ENCODE measurements at regions not wholly inside any gene's neighbourhood (a gene's known extent, or its start where the extent isn't known, plus 50 kb on each side); places are given as distances from the start of the nearest gene placed in this dataset.

DNA sequence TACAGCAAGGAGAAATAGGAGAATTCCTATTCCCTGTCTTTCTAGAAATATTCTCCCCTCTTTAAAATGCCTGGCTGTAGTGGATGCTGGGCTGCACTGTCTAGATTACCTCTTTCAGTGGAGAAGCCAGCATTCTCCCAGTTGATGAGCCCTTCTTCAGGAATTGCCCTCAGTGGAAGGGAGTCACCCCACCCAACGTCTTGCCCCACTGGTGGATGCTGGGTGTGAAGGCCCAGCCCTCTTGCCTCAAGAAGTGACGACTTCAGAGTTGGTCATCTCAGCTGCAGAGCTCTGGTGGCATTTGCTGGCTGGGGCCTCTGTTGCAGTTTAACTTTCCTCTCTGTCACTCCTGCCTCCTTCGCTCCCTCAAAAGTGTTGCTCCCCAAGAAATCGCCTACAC, 248.2 kb downstream of the ATG4C start:
- DNase-seq (ENCODE audit: low read depth in 1 of 2, low spot score in 1 of 2): no peak
- Histone ChIP-seq H3K4me3 (replicated peaks; ENCODE audit: insufficient read depth, low read length) (no peak overlapping the region), H3K27ac (replicated peaks) (no peak overlapping the region), H3K27me3 (ENCODE audit: insufficient read depth, poor library complexity, severe bottlenecking) (no peaks in the 10 kb centered on the region)
- no peak for TF ChIP-seq GABPA (IDR thresholded peaks at IDR 0.05; ENCODE audit: low read depth)
- TF ChIP-seq, protein P1, sequence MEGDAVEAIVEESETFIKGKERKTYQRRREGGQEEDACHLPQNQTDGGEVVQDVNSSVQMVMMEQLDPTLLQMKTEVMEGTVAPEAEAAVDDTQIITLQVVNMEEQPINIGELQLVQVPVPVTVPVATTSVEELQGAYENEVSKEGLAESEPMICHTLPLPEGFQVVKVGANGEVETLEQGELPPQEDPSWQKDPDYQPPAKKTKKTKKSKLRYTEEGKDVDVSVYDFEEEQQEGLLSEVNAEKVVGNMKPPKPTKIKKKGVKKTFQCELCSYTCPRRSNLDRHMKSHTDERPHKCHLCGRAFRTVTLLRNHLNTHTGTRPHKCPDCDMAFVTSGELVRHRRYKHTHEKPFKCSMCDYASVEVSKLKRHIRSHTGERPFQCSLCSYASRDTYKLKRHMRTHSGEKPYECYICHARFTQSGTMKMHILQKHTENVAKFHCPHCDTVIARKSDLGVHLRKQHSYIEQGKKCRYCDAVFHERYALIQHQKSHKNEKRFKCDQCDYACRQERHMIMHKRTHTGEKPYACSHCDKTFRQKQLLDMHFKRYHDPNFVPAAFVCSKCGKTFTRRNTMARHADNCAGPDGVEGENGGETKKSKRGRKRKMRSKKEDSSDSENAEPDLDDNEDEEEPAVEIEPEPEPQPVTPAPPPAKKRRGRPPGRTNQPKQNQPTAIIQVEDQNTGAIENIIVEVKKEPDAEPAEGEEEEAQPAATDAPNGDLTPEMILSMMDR (IDR thresholded peaks at IDR 0.05; ENCODE audit: insufficient read depth, low read length): no peak
- TF ChIP-seq, protein P2, sequence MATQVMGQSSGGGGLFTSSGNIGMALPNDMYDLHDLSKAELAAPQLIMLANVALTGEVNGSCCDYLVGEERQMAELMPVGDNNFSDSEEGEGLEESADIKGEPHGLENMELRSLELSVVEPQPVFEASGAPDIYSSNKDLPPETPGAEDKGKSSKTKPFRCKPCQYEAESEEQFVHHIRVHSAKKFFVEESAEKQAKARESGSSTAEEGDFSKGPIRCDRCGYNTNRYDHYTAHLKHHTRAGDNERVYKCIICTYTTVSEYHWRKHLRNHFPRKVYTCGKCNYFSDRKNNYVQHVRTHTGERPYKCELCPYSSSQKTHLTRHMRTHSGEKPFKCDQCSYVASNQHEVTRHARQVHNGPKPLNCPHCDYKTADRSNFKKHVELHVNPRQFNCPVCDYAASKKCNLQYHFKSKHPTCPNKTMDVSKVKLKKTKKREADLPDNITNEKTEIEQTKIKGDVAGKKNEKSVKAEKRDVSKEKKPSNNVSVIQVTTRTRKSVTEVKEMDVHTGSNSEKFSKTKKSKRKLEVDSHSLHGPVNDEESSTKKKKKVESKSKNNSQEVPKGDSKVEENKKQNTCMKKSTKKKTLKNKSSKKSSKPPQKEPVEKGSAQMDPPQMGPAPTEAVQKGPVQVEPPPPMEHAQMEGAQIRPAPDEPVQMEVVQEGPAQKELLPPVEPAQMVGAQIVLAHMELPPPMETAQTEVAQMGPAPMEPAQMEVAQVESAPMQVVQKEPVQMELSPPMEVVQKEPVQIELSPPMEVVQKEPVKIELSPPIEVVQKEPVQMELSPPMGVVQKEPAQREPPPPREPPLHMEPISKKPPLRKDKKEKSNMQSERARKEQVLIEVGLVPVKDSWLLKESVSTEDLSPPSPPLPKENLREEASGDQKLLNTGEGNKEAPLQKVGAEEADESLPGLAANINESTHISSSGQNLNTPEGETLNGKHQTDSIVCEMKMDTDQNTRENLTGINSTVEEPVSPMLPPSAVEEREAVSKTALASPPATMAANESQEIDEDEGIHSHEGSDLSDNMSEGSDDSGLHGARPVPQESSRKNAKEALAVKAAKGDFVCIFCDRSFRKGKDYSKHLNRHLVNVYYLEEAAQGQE (IDR thresholded peaks at IDR 0.05; ENCODE audit: insufficient replicate concordance, low read depth): no peak
- no peak for TF ChIP-seq POLR2AphosphoS5 (IDR thresholded peaks at IDR 0.05; ENCODE audit: low read depth)
- TF ChIP-seq SPI1 (IDR thresholded peaks at IDR 0.05; ENCODE audit: borderline replicate concordance, low read depth): no peak

DNA sequence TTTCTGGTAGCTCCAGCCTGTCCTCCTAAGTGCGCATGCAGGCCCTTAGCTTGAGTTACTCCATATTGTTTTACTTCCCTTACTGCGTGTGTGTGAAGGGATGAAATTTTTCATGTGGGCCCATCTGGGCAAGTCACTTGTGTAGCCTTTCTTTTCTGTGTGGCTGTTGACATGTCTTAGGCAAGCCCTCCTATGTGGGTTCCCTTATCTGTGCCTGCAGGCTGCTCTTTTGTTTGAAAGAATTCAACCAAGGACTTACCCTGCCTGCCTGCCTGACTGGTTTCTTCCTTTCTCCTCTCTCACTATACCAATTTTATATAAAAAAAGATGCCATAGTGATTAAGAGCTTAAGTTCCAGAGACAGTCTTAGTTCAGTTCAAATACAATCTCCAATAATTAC, 249.3 kb downstream of the ATG4C start:
- TF ChIP-seq, protein P2 (IDR thresholded peaks at IDR 0.05; ENCODE audit: insufficient replicate concordance, low read depth): no peak
- TF ChIP-seq, protein P1 (IDR thresholded peaks at IDR 0.05; ENCODE audit: insufficient read depth, low read length): no peak
- TF ChIP-seq GABPA (IDR thresholded peaks at IDR 0.05; ENCODE audit: low read depth) (no peak), SPI1 (IDR thresholded peaks at IDR 0.05; ENCODE audit: borderline replicate concordance, low read depth) (no peak), POLR2AphosphoS5 (IDR thresholded peaks at IDR 0.05; ENCODE audit: low read depth) (no peak)
- H3K27me3 ChIP-seq (ENCODE audit: insufficient read depth, poor library complexity, severe bottlenecking): no peaks in the 10 kb centered on the region
- no peak overlapping the region for H3K27ac ChIP-seq (replicated peaks)
- no peak for DNase-seq (ENCODE audit: low read depth in 1 of 2, low spot score in 1 of 2)
- no peak overlapping the region for H3K4me3 ChIP-seq (replicated peaks; ENCODE audit: insufficient read depth, low read length)

DNA sequence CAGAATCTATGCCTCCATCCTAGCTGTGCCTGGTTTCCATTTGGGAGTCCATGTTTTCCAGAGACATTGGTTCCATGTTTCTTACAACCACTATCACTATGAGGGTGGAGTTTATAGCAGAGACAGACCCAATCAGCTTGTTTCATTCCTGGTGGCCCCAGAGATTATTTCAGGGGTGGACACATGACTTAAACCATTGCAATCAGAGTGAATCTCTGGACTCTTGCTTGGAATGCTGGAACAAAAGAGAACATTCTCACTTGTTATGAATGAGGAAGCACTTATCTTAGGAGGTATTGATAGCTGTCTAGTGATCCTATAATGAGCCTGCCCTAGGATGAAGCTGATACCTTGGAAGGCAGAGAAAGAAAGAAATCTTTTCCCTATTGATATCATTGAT, 250.3 kb downstream of the ATG4C start:
- Histone ChIP-seq H3K4me3 (replicated peaks; ENCODE audit: insufficient read depth, low read length) (no peak overlapping the region), H3K27me3 (ENCODE audit: insufficient read depth, poor library complexity, severe bottlenecking) (no peaks in the 10 kb centered on the region), H3K27ac (replicated peaks) (no peak overlapping the region)
- DNase-seq (ENCODE audit: low read depth in 1 of 2, low spot score in 1 of 2): no peak
- TF ChIP-seq POLR2AphosphoS5 (IDR thresholded peaks at IDR 0.05; ENCODE audit: low read depth) (no peak), GABPA (IDR thresholded peaks at IDR 0.05; ENCODE audit: low read depth) (no peak), SPI1 (IDR thresholded peaks at IDR 0.05; ENCODE audit: borderline replicate concordance, low read depth) (no peak)
- TF ChIP-seq, protein P2 (IDR thresholded peaks at IDR 0.05; ENCODE audit: insufficient replicate concordance, low read depth): no peak
- TF ChIP-seq, protein P1 (IDR thresholded peaks at IDR 0.05; ENCODE audit: insufficient read depth, low read length): no peak
